ENCODE measurements at regions not wholly inside any gene's neighbourhood (a gene's known extent, or its start where the extent isn't known, plus 50 kb on each side); places are given as distances from the start of the nearest gene placed in this dataset.

GRCh38 chr1:233497679-233498078, 116.2 kb upstream of the KCNK1 start:
- TF ChIP-seq CTCF (IDR thresholded peaks at IDR 0.05; ENCODE audit: insufficient read depth, low read length) (no peak), POLR2AphosphoS5 (IDR thresholded peaks at IDR 0.05; ENCODE audit: low read depth) (no peak), GABPA (IDR thresholded peaks at IDR 0.05; ENCODE audit: low read depth) (no peak), REST (IDR thresholded peaks at IDR 0.05; ENCODE audit: insufficient replicate concordance, low read depth) (no peak), SPI1 (IDR thresholded peaks at IDR 0.05; ENCODE audit: borderline replicate concordance, low read depth) (no peak)
